H1 (cell line): ENCODE measurements at regions not wholly inside any gene's neighbourhood (a gene's known extent, or its start where the extent isn't known, plus 50 kb on each side); places are given as distances from the start of the nearest gene placed in this dataset.

Source experiments
- CREB1 ChIP-seq: IDR thresholded peaks from 2 replicates; pipeline ENCODE4 v1.6.1; 2012; ENCODE audit warnings: inconsistent platforms
- MAX ChIP-seq: IDR thresholded peaks from 2 replicates; pipeline ENCODE4 v1.6.1; 2012; ENCODE audit warnings: inconsistent platforms

- TF ChIP-seq CREB1 (no peak), MAX (no peak)
Observed at GRCh38 chr4:3667258-3667657, 98.9 kb upstream of the ADRA2C start.
